ENCODE measurements at regions not wholly inside any gene's neighbourhood (a gene's known extent, or its start where the extent isn't known, plus 50 kb on each side); places are given as distances from the start of the nearest gene placed in this dataset.

DNA sequence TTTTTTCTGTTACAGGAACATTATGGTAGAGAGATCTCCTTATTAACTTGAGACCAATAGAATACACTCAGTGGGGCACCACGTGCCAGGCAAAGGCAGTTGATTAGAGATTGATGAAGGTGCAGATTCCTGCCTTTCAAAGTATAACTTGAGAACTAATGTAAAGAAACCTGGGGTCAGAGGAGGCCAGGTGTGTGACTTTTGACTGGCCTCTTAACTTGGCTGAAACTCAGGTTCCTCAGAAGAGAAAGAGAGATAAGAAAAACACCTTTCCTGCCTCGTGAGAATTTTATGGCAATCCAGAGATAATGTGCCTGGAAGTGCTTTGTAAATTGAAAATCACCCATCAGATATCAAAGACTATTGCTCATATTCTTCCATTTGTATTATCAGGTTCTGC, 110.7 kb upstream of the GZMB start:
- Histone ChIP-seq H3K27ac (ENCODE audit: low read depth, low read length) (no peak overlapping the region), H3K27me3 (ENCODE audit: control insufficient read depth in 2 of 2, insufficient read depth in 2 of 2, low read length in 2 of 2) (peaks cover 3 to 4% of the 10 kb centered on the region in 2 donors), H3K36me3 (ENCODE audit: control insufficient read depth in 2 of 3, insufficient read depth in 3 of 3, low read length in 3 of 3) (no peaks in the 10 kb centered on the region), H3K9me3 (ENCODE audit: control insufficient read depth in 2 of 3, low read length in 3 of 3) (no peaks in the 10 kb centered on the region), H3K4me3 (ENCODE audit: low read length) (no peak overlapping the region), H3K4me1 (ENCODE audit: control insufficient read depth in 2 of 2, insufficient read depth in 2 of 2, low read length in 2 of 2) (no peaks in the 10 kb centered on the region)
- ChIA-PET POLR2A (no interaction called here), CTCF (no interaction called here)
- Mint-ChIP-seq H3K27me3 (peaks cover 3 to 50% (median 27%) of the 10 kb centered on the region in 5 donors), H3K4me1 (no peaks in the 10 kb centered on the region), H3K27ac (no peak overlapping the region), H3K36me3 (peaks cover 0 to 4% (median 0%) of the 10 kb centered on the region in 5 donors), H3K9me3 (peaks cover 0 to 18% (median 3%) of the 10 kb centered on the region in 11 donors), H3K4me3 (no peak overlapping the region)
- DNase-seq (no peak), ATAC-seq (no peak)
- intact Hi-C loops (cut with micrococcal nuclease), result no loop called here

GRCh38 chr14:24741871-24742270, 107.9 kb upstream of the GZMB start:
- ATAC-seq (no peak), DNase-seq (no peak)
- H3K4me1 Mint-ChIP-seq, result no peaks in the 10 kb centered on the region
- H3K4me1 ChIP-seq (ENCODE audit: control insufficient read depth in 2 of 2, insufficient read depth in 2 of 2, low read length in 2 of 2), result no peaks in the 10 kb centered on the region
- H3K27me3 ChIP-seq (ENCODE audit: control insufficient read depth in 2 of 2, insufficient read depth in 2 of 2, low read length in 2 of 2), result no peaks in the 10 kb centered on the region
- no peak overlapping the region for H3K4me3 ChIP-seq (ENCODE audit: low read length)
- peaks cover 0 to 8% (median 0%) of the 10 kb centered on the region in 11 donors for H3K9me3 Mint-ChIP-seq
- no peak overlapping the region for H3K27ac Mint-ChIP-seq
- no peak overlapping the region for H3K4me3 Mint-ChIP-seq
- no peaks in the 10 kb centered on the region for H3K9me3 ChIP-seq (ENCODE audit: control insufficient read depth in 2 of 3, low read length in 3 of 3)
- no peaks in the 10 kb centered on the region for H3K36me3 Mint-ChIP-seq
- intact Hi-C loops (cut with micrococcal nuclease), result no loop called here
- H3K27me3 Mint-ChIP-seq, result peaks cover under 1 to 32% (median 13%) of the 10 kb centered on the region in 5 donors
- CTCF ChIA-PET, result no interaction called here
- no peaks in the 10 kb centered on the region for H3K36me3 ChIP-seq (ENCODE audit: control insufficient read depth in 2 of 3, insufficient read depth in 3 of 3, low read length in 3 of 3)
- POLR2A ChIA-PET, result no interaction called here
- H3K27ac ChIP-seq (ENCODE audit: low read depth, low read length), result no peak overlapping the region

DNA sequence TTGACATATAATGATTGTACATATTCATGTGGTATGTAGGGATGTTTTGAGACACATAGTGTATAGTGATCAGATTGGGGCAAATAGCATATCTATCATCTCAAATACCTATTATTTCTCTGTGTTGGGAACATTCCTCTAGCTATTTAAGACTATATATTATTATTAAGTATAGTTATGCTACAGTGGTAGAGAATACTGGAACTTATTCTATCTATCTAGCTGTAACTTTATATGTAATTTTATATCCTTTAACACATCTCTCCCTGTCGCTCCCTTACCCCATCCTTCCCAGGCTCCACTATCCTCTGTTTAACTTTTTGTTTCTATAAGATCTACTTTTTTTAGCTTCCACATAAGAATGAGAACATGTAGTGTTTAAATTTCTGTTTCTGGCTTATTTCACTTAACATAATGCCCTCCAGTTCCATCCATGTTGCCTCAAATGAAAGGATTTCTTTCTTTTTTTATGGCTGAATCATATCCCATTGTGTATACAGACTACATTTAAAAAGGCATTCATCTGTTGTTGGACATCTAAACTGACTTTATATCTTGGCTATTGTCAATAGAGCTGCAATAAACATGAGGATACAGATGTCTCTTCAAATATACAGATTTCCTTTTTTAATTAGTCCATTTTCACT, 102.1 kb upstream of the GZMB start:
- no peak for DNase-seq
- POLR2A ChIA-PET, result no interaction called here
- Histone ChIP-seq H3K4me3 (ENCODE audit: low read length) (no peak overlapping the region), H3K4me1 (ENCODE audit: control insufficient read depth in 2 of 2, insufficient read depth in 2 of 2, low read length in 2 of 2) (no peaks in the 10 kb centered on the region), H3K27ac (ENCODE audit: low read depth, low read length) (no peak overlapping the region), H3K27me3 (ENCODE audit: control insufficient read depth in 2 of 2, insufficient read depth in 2 of 2, low read length in 2 of 2) (no peaks in the 10 kb centered on the region), H3K9me3 (ENCODE audit: control insufficient read depth in 2 of 3, low read length in 3 of 3) (no peaks in the 10 kb centered on the region), H3K36me3 (ENCODE audit: control insufficient read depth in 2 of 3, insufficient read depth in 3 of 3, low read length in 3 of 3) (no peaks in the 10 kb centered on the region)
- no peak overlapping the region for H3K27ac Mint-ChIP-seq
- H3K9me3 Mint-ChIP-seq, result peaks cover 0 to 4% (median 0%) of the 10 kb centered on the region in 11 donors
- no peak for ATAC-seq
- H3K4me3 Mint-ChIP-seq, result no peak overlapping the region
- H3K36me3 Mint-ChIP-seq, result no peaks in the 10 kb centered on the region
- intact Hi-C loops (cut with micrococcal nuclease), result loop anchor here in 1 of 2 donors (2.0 kb wide), 1 partner anchor 397 kb away; no protein-coding TSS in a partner anchor
- peaks cover 0 to 2% (median 0%) of the 10 kb centered on the region in 7 donors for H3K4me1 Mint-ChIP-seq
- CTCF ChIA-PET, result no interaction called here
- H3K27me3 Mint-ChIP-seq, result peaks cover 0 to 11% (median 4%) of the 10 kb centered on the region in 5 donors

DNA sequence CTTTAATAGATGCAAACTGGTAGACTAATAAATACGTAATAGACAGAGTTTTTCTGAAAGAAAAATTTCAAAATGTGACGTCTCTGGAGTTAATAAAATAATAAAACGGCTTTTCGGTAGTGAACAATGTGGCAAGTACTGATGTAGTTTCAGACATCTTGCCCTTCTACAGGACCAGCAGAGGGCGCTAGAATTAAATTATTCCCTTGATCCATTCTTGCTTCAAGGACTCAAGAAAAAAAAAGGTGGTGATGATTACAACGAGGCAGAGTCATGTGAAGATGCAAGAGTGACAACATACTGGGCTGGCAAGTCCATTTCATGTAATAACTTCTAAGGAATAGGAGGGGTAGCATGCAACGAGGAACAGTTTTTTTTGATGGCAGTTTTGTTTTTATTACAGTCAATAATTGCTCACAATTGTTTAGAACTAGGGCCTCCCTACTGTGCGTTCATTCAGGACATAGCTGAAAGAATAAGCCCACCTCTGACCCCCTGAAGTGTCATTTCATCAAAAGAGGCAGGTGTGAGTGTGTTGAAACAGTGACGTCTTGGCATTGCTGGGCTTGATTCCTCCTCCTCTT, 101.0 kb upstream of the GZMB start:
- H3K27ac Mint-ChIP-seq, result no peak overlapping the region
- no peaks in the 10 kb centered on the region for H3K36me3 ChIP-seq (ENCODE audit: control insufficient read depth in 2 of 3, insufficient read depth in 3 of 3, low read length in 3 of 3)
- CTCF ChIA-PET, result no interaction called here
- H3K9me3 Mint-ChIP-seq, result peaks cover 0 to 4% (median 0%) of the 10 kb centered on the region in 11 donors
- no peak overlapping the region for H3K27ac ChIP-seq (ENCODE audit: low read depth, low read length)
- H3K9me3 ChIP-seq (ENCODE audit: control insufficient read depth in 2 of 3, low read length in 3 of 3), result no peaks in the 10 kb centered on the region
- no peaks in the 10 kb centered on the region for H3K36me3 Mint-ChIP-seq
- H3K27me3 ChIP-seq (ENCODE audit: control insufficient read depth in 2 of 2, insufficient read depth in 2 of 2, low read length in 2 of 2), result no peaks in the 10 kb centered on the region
- peaks cover 0 to 2% (median 0%) of the 10 kb centered on the region in 7 donors for H3K4me1 Mint-ChIP-seq
- POLR2A ChIA-PET, result no interaction called here
- H3K27me3 Mint-ChIP-seq, result peaks cover 0 to 17% (median 4%) of the 10 kb centered on the region in 5 donors
- DNase-seq (peak in 1 of 9 donors; percentile 19), ATAC-seq (peak; percentile 37)
- intact Hi-C loops (cut with micrococcal nuclease), result loop anchor here in 1 of 2 donors (2.0 kb wide), 1 partner anchor 398 kb away; no protein-coding TSS in a partner anchor
- no peaks in the 10 kb centered on the region for H3K4me1 ChIP-seq (ENCODE audit: control insufficient read depth in 2 of 2, insufficient read depth in 2 of 2, low read length in 2 of 2)
- H3K4me3 ChIP-seq (ENCODE audit: low read length), result no peak overlapping the region
- no peak overlapping the region for H3K4me3 Mint-ChIP-seq

DNA sequence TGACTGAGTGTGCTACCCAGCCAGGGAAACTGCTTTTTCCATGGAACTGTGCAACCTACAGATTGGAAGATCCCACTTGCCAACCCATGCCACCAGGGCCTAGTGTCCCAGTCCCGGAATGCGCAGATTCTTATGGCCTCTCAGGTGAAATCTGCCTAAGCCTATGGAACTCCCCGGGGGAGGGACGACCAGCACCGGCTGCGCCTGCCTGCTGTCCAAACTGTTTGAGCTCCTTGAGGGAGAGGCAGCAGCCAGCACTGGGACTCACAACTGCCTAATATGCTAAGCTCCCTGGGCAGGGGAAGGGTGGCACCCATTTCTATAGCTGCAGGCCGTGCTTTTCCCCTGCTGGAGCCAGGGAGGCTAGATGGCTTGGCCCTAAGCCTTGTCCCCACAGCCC, 92.5 kb upstream of the GZMB start:
- no peak for DNase-seq
- H3K36me3 ChIP-seq (ENCODE audit: control insufficient read depth in 2 of 3, insufficient read depth in 3 of 3, low read length in 3 of 3), result no peaks in the 10 kb centered on the region
- no peaks in the 10 kb centered on the region for H3K9me3 ChIP-seq (ENCODE audit: control insufficient read depth in 2 of 3, low read length in 3 of 3)
- Mint-ChIP-seq H3K36me3 (peaks cover 0 to 8% (median 5%) of the 10 kb centered on the region in 5 donors), H3K9me3 (peaks cover 1 to 17% (median 11%) of the 10 kb centered on the region in 11 donors), H3K27ac (no peak overlapping the region), H3K4me1 (peaks cover 0 to 3% (median 0%) of the 10 kb centered on the region in 7 donors), H3K27me3 (peaks cover 7 to 58% (median 33%) of the 10 kb centered on the region in 5 donors), H3K4me3 (no peak overlapping the region)
- ChIA-PET POLR2A (no interaction called here), CTCF (no interaction called here)
- no peak overlapping the region for H3K27ac ChIP-seq (ENCODE audit: low read depth, low read length)
- intact Hi-C loops (cut with micrococcal nuclease), result no loop called here
- no peak for ATAC-seq
- H3K4me1 ChIP-seq (ENCODE audit: control insufficient read depth in 2 of 2, insufficient read depth in 2 of 2, low read length in 2 of 2), result no peaks in the 10 kb centered on the region
- no peak overlapping the region for H3K4me3 ChIP-seq (ENCODE audit: low read length)
- no peaks in the 10 kb centered on the region for H3K27me3 ChIP-seq (ENCODE audit: control insufficient read depth in 2 of 2, insufficient read depth in 2 of 2, low read length in 2 of 2)

- Mint-ChIP-seq H3K36me3 (peaks cover 0 to 8% (median 5%) of the 10 kb centered on the region in 5 donors), H3K4me3 (no peak overlapping the region), H3K27me3 (peaks cover 7 to 63% (median 37%) of the 10 kb centered on the region in 5 donors), H3K9me3 (peaks cover 1 to 17% (median 11%) of the 10 kb centered on the region in 11 donors), H3K27ac (no peak overlapping the region), H3K4me1 (peaks cover 0 to 3% (median 0%) of the 10 kb centered on the region in 7 donors)
- no peaks in the 10 kb centered on the region for H3K9me3 ChIP-seq (ENCODE audit: control insufficient read depth in 2 of 3, low read length in 3 of 3)
- intact Hi-C loops (cut with micrococcal nuclease), result no loop called here
- no peaks in the 10 kb centered on the region for H3K4me1 ChIP-seq (ENCODE audit: control insufficient read depth in 2 of 2, insufficient read depth in 2 of 2, low read length in 2 of 2)
- no peak overlapping the region for H3K4me3 ChIP-seq (ENCODE audit: low read length)
- H3K27ac ChIP-seq (ENCODE audit: low read depth, low read length), result no peak overlapping the region
- H3K36me3 ChIP-seq (ENCODE audit: control insufficient read depth in 2 of 3, insufficient read depth in 3 of 3, low read length in 3 of 3), result no peaks in the 10 kb centered on the region
- DNase-seq (no peak), ATAC-seq (no peak)
- CTCF ChIA-PET, result no interaction called here
- POLR2A ChIA-PET, result no interaction called here
- H3K27me3 ChIP-seq (ENCODE audit: control insufficient read depth in 2 of 2, insufficient read depth in 2 of 2, low read length in 2 of 2), result no peaks in the 10 kb centered on the region
These were observed 91.3 kb upstream of the GZMB start for GRCh38 chr14:24725311-24725710.

DNA sequence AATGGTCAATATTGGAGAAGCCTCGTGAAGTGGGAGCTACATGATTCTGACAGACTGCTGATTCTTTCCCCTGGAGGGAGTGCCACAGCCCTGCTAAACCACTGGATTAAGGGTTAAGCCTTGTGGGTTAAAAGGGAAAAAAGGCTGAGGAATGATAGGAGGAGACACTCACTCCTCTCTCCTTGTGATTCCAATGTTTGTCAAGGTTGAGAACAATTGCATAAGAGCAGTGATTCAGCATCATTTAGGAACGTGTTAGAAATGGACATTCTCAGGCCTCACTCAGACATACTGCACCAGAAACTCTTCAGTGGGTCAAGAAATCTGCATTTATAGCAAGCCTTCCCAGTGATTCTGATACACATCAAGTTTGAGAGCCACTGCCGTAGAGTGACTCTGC, 87.8 kb upstream of the GZMB start:
- H3K36me3 ChIP-seq (ENCODE audit: control insufficient read depth in 2 of 3, insufficient read depth in 3 of 3, low read length in 3 of 3), result no peaks in the 10 kb centered on the region
- H3K27ac Mint-ChIP-seq, result no peak overlapping the region
- H3K4me1 ChIP-seq (ENCODE audit: control insufficient read depth in 2 of 2, insufficient read depth in 2 of 2, low read length in 2 of 2), result no peaks in the 10 kb centered on the region
- no peak for DNase-seq
- H3K36me3 Mint-ChIP-seq, result no peaks in the 10 kb centered on the region
- no peak overlapping the region for H3K27ac ChIP-seq (ENCODE audit: low read depth, low read length)
- no peak overlapping the region for H3K4me3 Mint-ChIP-seq
- ChIA-PET CTCF (interaction anchor here (1.6 kb wide), 1 partner anchor 9 kb away, joined by 4 read pairs; no protein-coding TSS in a partner anchor), POLR2A (no interaction called here)
- peaks cover 0 to 10% (median 0%) of the 10 kb centered on the region in 11 donors for H3K9me3 Mint-ChIP-seq
- H3K9me3 ChIP-seq (ENCODE audit: control insufficient read depth in 2 of 3, low read length in 3 of 3), result no peaks in the 10 kb centered on the region
- peaks cover 13 to 54% (median 22%) of the 10 kb centered on the region in 5 donors for H3K27me3 Mint-ChIP-seq
- no peak overlapping the region for H3K4me3 ChIP-seq (ENCODE audit: low read length)
- no peaks in the 10 kb centered on the region for H3K4me1 Mint-ChIP-seq
- H3K27me3 ChIP-seq (ENCODE audit: control insufficient read depth in 2 of 2, insufficient read depth in 2 of 2, low read length in 2 of 2), result no peaks in the 10 kb centered on the region
- intact Hi-C loops (cut with micrococcal nuclease), result no loop called here
- no peak for ATAC-seq

Measured in naive thymus-derived CD4-positive, alpha-beta T cell (primary cell).